IMR-90 (cell line): ENCODE measurements at regions not wholly inside any gene's neighbourhood (a gene's known extent, or its start where the extent isn't known, plus 50 kb on each side); places are given as distances from the start of the nearest gene placed in this dataset.

Experiments used
- ATAC-seq: fragments of 200-7000 bp; cut with Tn5 transposase; 2 replicates; pipeline ENCODE4 v1.9.1; 2020; ENCODE audit warnings: low read depth, mild to moderate bottlenecking, moderate library complexity
- BruUV-seq: library from RNA; stranded (reverse); fragments of 400-500 nt; replicated peaks from 2 replicates; lab custom pipeline; 2021; lab: Mats Ljungman, UMichigan
- CTCF ChIA-PET: fragments of 300-600 bp; formaldehyde crosslinking; extraction: SDS; loops from one replicate; lab custom pipeline; 2021; ENCODE audit warnings: antibody characterized with exemption; lab: Yijun Ruan, JAX
- POLR2A ChIA-PET: fragments of 300-600 bp; sonication (Branson Sonifier 250); formaldehyde crosslinking; loops from one replicate; lab custom pipeline; 2022; ENCODE audit warnings: antibody characterized with exemption; ENCODE audit not compliant: unreplicated experiment; lab: Charles Lee
- DNase-seq: peaks from one replicate; pipeline ENCODE4 v3.0.0; 2013
- H2AFZ ChIP-seq: replicated peaks from 2 replicates; pipeline ENCODE3; 2013; ENCODE audit warnings: low read length, mild to moderate bottlenecking; ENCODE audit not compliant: poor library complexity
- H2AK5ac ChIP-seq: 2 replicates; pipeline ENCODE4 v1.6.1; 2013; ENCODE audit warnings: low read depth, low read length, inconsistent platforms
- H2AK9ac ChIP-seq: replicated peaks from 2 replicates; pipeline ENCODE3; 2013; ENCODE audit warnings: mild to moderate bottlenecking, low read depth, low read length, moderate library complexity; ENCODE audit not compliant: poor library complexity
- H2BK120ac ChIP-seq: 2 replicates; pipeline ENCODE4 v1.6.1; 2013; ENCODE audit warnings: low read depth, low read length, inconsistent platforms
- H2BK15ac ChIP-seq: 3 replicates; pipeline ENCODE4 v1.6.1; 2013; ENCODE audit warnings: low read depth, low read length, inconsistent platforms
- H2BK20ac ChIP-seq: 2 replicates; pipeline ENCODE4 v1.6.1; 2013; ENCODE audit warnings: low read depth, mild to moderate bottlenecking, inconsistent platforms, low read length, moderate library complexity
- H2BK5ac ChIP-seq: 2 replicates; pipeline ENCODE4 v1.6.1; 2013; ENCODE audit warnings: mild to moderate bottlenecking, low read depth, low read length, inconsistent platforms; ENCODE audit not compliant: poor library complexity, severe bottlenecking
- H3K14ac ChIP-seq: replicated peaks from 2 replicates; pipeline ENCODE4 v1.6.1; 2013; ENCODE audit warnings: low read depth, low read length, inconsistent platforms
- H3K18ac ChIP-seq: 2 replicates; pipeline ENCODE4 v1.6.1; 2013; ENCODE audit warnings: low read depth, low read length, control low read depth
- H3K23ac ChIP-seq: 2 replicates; pipeline ENCODE4 v1.6.1; 2013; ENCODE audit warnings: low read depth, low read length, inconsistent platforms
- H3K27ac ChIP-seq: 2 replicates; pipeline ENCODE4 v1.5.1; 2013; ENCODE audit warnings: mild to moderate bottlenecking, control low read depth, low read length; ENCODE audit not compliant: insufficient read depth
- H3K27me3 ChIP-seq: 2 replicates; pipeline ENCODE4 v1.6.1; 2013; ENCODE audit warnings: low read length; ENCODE audit not compliant: control insufficient read depth, insufficient read depth
- H3K36me3 ChIP-seq: 2 replicates; pipeline ENCODE4 v1.6.1; 2013; ENCODE audit warnings: low read length, mixed read lengths; ENCODE audit not compliant: control insufficient read depth, insufficient read depth
- H3K4ac ChIP-seq: 2 replicates; pipeline ENCODE4 v1.6.1; 2013; ENCODE audit warnings: low read depth, low read length, inconsistent platforms
- H3K4me1 ChIP-seq: 2 replicates; pipeline ENCODE4 v1.6.1; 2013; ENCODE audit warnings: low read length, mixed read lengths; ENCODE audit not compliant: control insufficient read depth, insufficient read depth
- H3K4me2 ChIP-seq: 2 replicates; pipeline ENCODE4 v1.6.1; 2013; ENCODE audit warnings: low read depth, mild to moderate bottlenecking, control low read depth, low read length, moderate library complexity
- H3K4me3 ChIP-seq: 2 replicates; pipeline ENCODE4 v1.5.1; 2013; ENCODE audit warnings: low read depth, mild to moderate bottlenecking, control low read depth, low read length, moderate library complexity; ENCODE audit not compliant: insufficient read depth
- H3K56ac ChIP-seq: 2 replicates; pipeline ENCODE4 v1.6.1; 2013; ENCODE audit warnings: low read length, inconsistent platforms; ENCODE audit not compliant: insufficient read depth; ENCODE audit errors: extremely low read depth
- H3K79me1 ChIP-seq, 2 experiments: 2 replicates each; pipeline ENCODE4 v1.6.1; 2013; ENCODE audit warnings: low read length in 2 of 2, inconsistent platforms in 1 of 2, low read depth in 1 of 2
- H3K9ac ChIP-seq: 2 replicates; pipeline ENCODE4 v1.6.1; 2013; ENCODE audit warnings: low read depth, low read length, control low read depth
- H3K9me1 ChIP-seq: 2 replicates; pipeline ENCODE4 v1.6.1; 2013; ENCODE audit warnings: low read length, inconsistent platforms; ENCODE audit not compliant: insufficient read depth
- H3K9me3 ChIP-seq: 2 replicates; pipeline ENCODE4 v1.6.1; 2013; ENCODE audit warnings: low read length; ENCODE audit not compliant: control insufficient read depth, insufficient read depth
- H4K20me1 ChIP-seq: 2 replicates; pipeline ENCODE4 v1.6.1; 2013; ENCODE audit warnings: low read length, inconsistent platforms; ENCODE audit not compliant: insufficient read depth
- H4K5ac ChIP-seq: 2 replicates; pipeline ENCODE4 v1.6.1; 2013; ENCODE audit warnings: mild to moderate bottlenecking, low read depth, low read length, control low read depth
- H4K8ac ChIP-seq, 2 experiments: 2 replicates each; pipeline ENCODE4 v1.6.1; 2013; ENCODE audit warnings: low read depth in 2 of 2, low read length in 2 of 2, control low read depth in 1 of 2, inconsistent platforms in 1 of 2
- H4K91ac ChIP-seq: 2 replicates; pipeline ENCODE4 v1.6.1; 2013; ENCODE audit warnings: low read depth, low read length, inconsistent platforms; ENCODE audit not compliant: insufficient read depth
- BHLHE40 ChIP-seq: fragments of 150-350 bp; IDR thresholded peaks from 2 replicates; pipeline ENCODE4 v1.6.1; 2016; ENCODE audit warnings: mild to moderate bottlenecking, low read depth, low read length
- CEBPB ChIP-seq: IDR thresholded peaks from 2 replicates; pipeline ENCODE4 v1.6.1; 2012; ENCODE audit warnings: low read depth, low read length, improper control_type of control experiment
- CHD1 ChIP-seq: IDR thresholded peaks from 2 replicates; pipeline ENCODE4 v1.6.1; 2012; ENCODE audit warnings: low read depth, low read length, improper control_type of control experiment
- CTCF ChIP-seq: conservative IDR thresholded peaks from 2 replicates; pipeline ENCODE4 v1.5.1; 2012; ENCODE audit warnings: mild to moderate bottlenecking, low read depth, low read length, improper control_type of control experiment
- FOS ChIP-seq: fragments of 150-350 bp; IDR thresholded peaks from 2 replicates; pipeline ENCODE4 v1.6.1; 2016; ENCODE audit warnings: low read depth, low read length
- MAFK ChIP-seq: IDR thresholded peaks from 2 replicates; pipeline ENCODE4 v1.6.1; 2012; ENCODE audit warnings: low read depth, low read length, improper control_type of control experiment
- MAZ ChIP-seq: IDR thresholded peaks from 2 replicates; pipeline ENCODE4 v1.6.1; 2012; ENCODE audit warnings: low read depth, mild to moderate bottlenecking, low read length, improper control_type of control experiment, moderate library complexity, borderline replicate concordance
- MXI1 ChIP-seq: IDR thresholded peaks from 2 replicates; pipeline ENCODE4 v1.6.1; 2012; ENCODE audit warnings: low read depth, mild to moderate bottlenecking, low read length, moderate library complexity, borderline replicate concordance
- NFE2L2 ChIP-seq: fragments of 150-350 bp; IDR thresholded peaks from 2 replicates; pipeline ENCODE4 v1.6.1; 2016; ENCODE audit warnings: low read depth, mild to moderate bottlenecking, low read length
- POLR2A ChIP-seq: IDR thresholded peaks from 2 replicates; pipeline ENCODE4 v1.6.1; 2012; ENCODE audit warnings: mild to moderate bottlenecking, low read depth, low read length
- RAD21 ChIP-seq: IDR thresholded peaks from 2 replicates; pipeline ENCODE4 v1.6.1; 2012; ENCODE audit warnings: low read length, improper control_type of control experiment
- RCOR1 ChIP-seq: IDR thresholded peaks from 2 replicates; pipeline ENCODE4 v1.6.1; 2012; ENCODE audit warnings: mild to moderate bottlenecking, low read length, improper control_type of control experiment; ENCODE audit not compliant: insufficient replicate concordance
- SMC3 ChIP-seq: fragments of 150-350 bp; IDR thresholded peaks from 2 replicates; pipeline ENCODE4 v1.6.1; 2016; ENCODE audit warnings: low read depth, mild to moderate bottlenecking, antibody characterized with exemption, low read length, moderate library complexity
- USF2 ChIP-seq: fragments of 150-350 bp; IDR thresholded peaks from 2 replicates; pipeline ENCODE4 v1.6.1; 2017; ENCODE audit warnings: mild to moderate bottlenecking, antibody characterized with exemption, low read length, low read depth
- WGBS, 2 experiments: methylation state at CpG; one replicate each; pipeline versions ENCODE4 v1.1.5 to v1.1.7; 2013; ENCODE audit warnings: missing lambda C conversion rate in 2 of 2; ENCODE audit not compliant: insufficient read length in 1 of 2; ENCODE audit errors: extremely low coverage in 2 of 2; 5-methylcytosine and 5-hydroxymethylcytosine counted together
- dilution Hi-C: fragments of 300-500 bp; cut with HindIII; formaldehyde crosslinking; loops from one replicate; pipeline ENCODE4 v1.14.3; 2018; ENCODE audit warnings: low sequenced_read_pairs; ENCODE audit not compliant: unreplicated experiment
- in situ Hi-C: fragments of 300-500 bp; cut with MboI; formaldehyde crosslinking; loops from 3 replicates; pipeline ENCODE4 v1.14.3; 2019; ENCODE audit warnings: low sequenced_read_pairs, inconsistent platforms, mixed read lengths
- intact Hi-C: fragments of 100-400 bp; cut with micrococcal nuclease; formaldehyde crosslinking; loops from 2 replicates; pipeline ENCODE4 v1.10.0; 2022
- TF ChIP-seq, protein P1 (sequence below): fragments of 150-350 bp; IDR thresholded peaks from 2 replicates; pipeline ENCODE4 v1.6.1; 2016; ENCODE audit warnings: low read depth, mild to moderate bottlenecking, low read length, moderate library complexity, borderline replicate concordance

DNA sequence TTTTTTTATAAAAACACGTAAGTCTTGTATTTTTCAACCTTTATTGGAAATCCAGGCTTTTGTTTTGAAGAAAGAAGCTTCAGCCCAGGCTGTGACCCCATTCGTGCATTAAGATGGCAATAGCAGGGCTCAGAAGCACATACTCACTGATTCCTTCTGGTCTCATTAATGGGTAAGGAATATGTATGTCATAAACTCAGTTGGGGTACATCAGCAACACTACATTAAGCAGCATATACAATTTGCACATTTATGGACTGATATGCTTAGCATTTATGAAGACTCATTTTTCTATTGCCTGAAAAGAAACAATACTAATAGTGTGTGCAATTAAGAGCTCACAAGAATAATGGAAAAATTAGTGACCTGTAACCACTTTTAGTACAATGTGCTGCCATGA, 945.4 kb upstream of the PRMT6 start:
- no peak overlapping the region for H4K5ac ChIP-seq
- no peaks in the 10 kb centered on the region for H3K36me3 ChIP-seq
- no peak overlapping the region for H2BK5ac ChIP-seq
- ChIA-PET CTCF (no interaction called here), POLR2A (no interaction called here)
- H4K20me1 ChIP-seq, result no peaks in the 10 kb centered on the region
- no peak overlapping the region for H3K4ac ChIP-seq
- no CpG with 5 or more reads among the region's 2 CpGs for WGBS, 2 experiments
- H4K91ac ChIP-seq, result no peak overlapping the region
- H2AFZ ChIP-seq, result no peak overlapping the region
- ATAC-seq, result no peak
- no peaks in the 10 kb centered on the region for H3K9me1 ChIP-seq
- no peak overlapping the region for H2AK9ac ChIP-seq
- H2BK120ac ChIP-seq, result no peak overlapping the region
- H2BK20ac ChIP-seq, result no peak overlapping the region
- no peak for DNase-seq
- no peaks in the 10 kb centered on the region for H3K4me1 ChIP-seq
- no peak overlapping the region for H2BK15ac ChIP-seq
- no peak overlapping the region for H3K4me2 ChIP-seq
- H3K9ac ChIP-seq, result no peak overlapping the region
- intact Hi-C loops, result no loop called here
- TF ChIP-seq POLR2A (no peak), CEBPB (no peak), MXI1 (no peak), CHD1 (no peak), SMC3 (no peak), MAZ (no peak), NFE2L2 (no peak), MAFK (no peak), CTCF (no peak), BHLHE40 (no peak), FOS (no peak), RCOR1 (no peak), USF2 (no peak), RAD21 (no peak)
- TF ChIP-seq, protein P1, sequence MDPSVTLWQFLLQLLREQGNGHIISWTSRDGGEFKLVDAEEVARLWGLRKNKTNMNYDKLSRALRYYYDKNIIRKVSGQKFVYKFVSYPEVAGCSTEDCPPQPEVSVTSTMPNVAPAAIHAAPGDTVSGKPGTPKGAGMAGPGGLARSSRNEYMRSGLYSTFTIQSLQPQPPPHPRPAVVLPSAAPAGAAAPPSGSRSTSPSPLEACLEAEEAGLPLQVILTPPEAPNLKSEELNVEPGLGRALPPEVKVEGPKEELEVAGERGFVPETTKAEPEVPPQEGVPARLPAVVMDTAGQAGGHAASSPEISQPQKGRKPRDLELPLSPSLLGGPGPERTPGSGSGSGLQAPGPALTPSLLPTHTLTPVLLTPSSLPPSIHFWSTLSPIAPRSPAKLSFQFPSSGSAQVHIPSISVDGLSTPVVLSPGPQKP, result no peak
- no peak overlapping the region for H3K14ac ChIP-seq
- in situ Hi-C loops, result no loop called here
- H3K27ac ChIP-seq, result no peak overlapping the region
- H3K18ac ChIP-seq, result no peak overlapping the region
- no TSS peak for BruUV-seq
- no peak overlapping the region for H3K56ac ChIP-seq
- no peak overlapping the region for H4K8ac ChIP-seq
- no peak overlapping the region for H3K23ac ChIP-seq
- H3K79me1 ChIP-seq, result no peaks in the 10 kb centered on the region
- H3K27me3 ChIP-seq, result no peaks in the 10 kb centered on the region
- no peak overlapping the region for H2AK5ac ChIP-seq
- no peak overlapping the region for H3K4me3 ChIP-seq
- H3K9me3 ChIP-seq, result peaks cover 11% of the 10 kb centered on the region; the same call in 1 of the 2 replicates
- dilution Hi-C loops, result no loop called here
